SK-N-SH (cell line): ENCODE measurements at regions not wholly inside any gene's neighbourhood (a gene's known extent, or its start where the extent isn't known, plus 50 kb on each side); places are given as distances from the start of the nearest gene placed in this dataset.

Experiments
- CHD2 ChIP-seq: fragments of 150-350 bp; IDR thresholded peaks from 2 replicates; pipeline ENCODE4 v1.6.1; 2018; ENCODE audit warnings: low read length; ENCODE audit not compliant: partially characterized antibody
- CTCF ChIP-seq: fragments of 200-600 bp; sonication (generic); IDR thresholded peaks from 2 replicates; pipeline ENCODE4 v1.6.1; 2017; ENCODE audit warnings: antibody characterized with exemption, mild to moderate bottlenecking, moderate library complexity
- EP300 ChIP-seq, 2 experiments: IDR thresholded peaks; 2 replicates each; pipeline versions ENCODE4 v1.4.0 to v1.6.1; 2012; ENCODE audit warnings: borderline replicate concordance in 1 of 2, low read depth in 1 of 2, low read length in 1 of 2
- JUND ChIP-seq: IDR thresholded peaks from 2 replicates; pipeline ENCODE4 v1.4.0; 2012
- MAX ChIP-seq: IDR thresholded peaks from 2 replicates; pipeline ENCODE4 v1.4.0; 2012; ENCODE audit warnings: low read depth
- NFIC ChIP-seq: IDR thresholded peaks from 2 replicates; pipeline ENCODE4 v1.4.0; 2012; ENCODE audit warnings: borderline replicate concordance
- PBX3 ChIP-seq: IDR thresholded peaks from 2 replicates; pipeline ENCODE4; 2012
- POLR2AphosphoS5 ChIP-seq: IDR thresholded peaks from 2 replicates; pipeline ENCODE4 v1.6.1; 2012; ENCODE audit warnings: low read depth, low read length
- RCOR1 ChIP-seq: fragments of 150-350 bp; IDR thresholded peaks from 2 replicates; pipeline ENCODE4 v1.6.1; 2017; ENCODE audit warnings: antibody characterized with exemption, low read length
- REST ChIP-seq: IDR thresholded peaks from 2 replicates; pipeline ENCODE4 v1.6.1; 2012; ENCODE audit warnings: mild to moderate bottlenecking, low read depth, low read length, moderate library complexity
- RFX5 ChIP-seq: IDR thresholded peaks from 2 replicates; pipeline ENCODE4 v1.6.1; 2012; ENCODE audit warnings: mild to moderate bottlenecking, improper control_type of control experiment, low read length
- SMC3 ChIP-seq: IDR thresholded peaks from 2 replicates; pipeline ENCODE4 v1.6.1; 2012; ENCODE audit warnings: low read depth, low read length, improper control_type of control experiment
- TEAD4 ChIP-seq: IDR thresholded peaks from 2 replicates; pipeline ENCODE4 v1.4.0; 2012; ENCODE audit warnings: mild to moderate bottlenecking, borderline replicate concordance; ENCODE audit not compliant: insufficient read depth
- YY1 ChIP-seq: IDR thresholded peaks from 2 replicates; pipeline ENCODE4 v1.4.0; 2012; ENCODE audit warnings: low read depth, mild to moderate bottlenecking

- TF ChIP-seq EP300 (IDR thresholded peaks at IDR 0.05; ENCODE audit: borderline replicate concordance in 1 of 2, low read depth in 1 of 2, low read length in 1 of 2) (no peak), CTCF (no peak), SMC3 (no peak), MAX (no peak), NFIC (no peak), YY1 (no peak), POLR2AphosphoS5 (no peak), CHD2 (no peak), TEAD4 (no peak), JUND (no peak), REST (no peak), PBX3 (no peak), RCOR1 (no peak), RFX5 (no peak)
Observed at GRCh38 chr4:160546201-160546600, 1443.3 kb downstream of the RAPGEF2 start.
